Nephron progenitor cell (in vitro differentiated cells): ENCODE measurements at regions not wholly inside any gene's neighbourhood (a gene's known extent, or its start where the extent isn't known, plus 50 kb on each side); places are given as distances from the start of the nearest gene placed in this dataset.

Experiments
- DNase-seq: peaks from one replicate; pipeline ENCODE4 v3.0.0; 2021
- H3K27ac Mint-ChIP-seq: 2 replicates; pipeline ENCODE4 v1.8.0; 2021; ENCODE audit warnings: mild to moderate bottlenecking, moderate library complexity, mixed read lengths
- H3K27me3 Mint-ChIP-seq: 2 replicates; pipeline ENCODE4 v1.8.0; 2021; ENCODE audit warnings: mild to moderate bottlenecking, low read depth, mixed read lengths; ENCODE audit not compliant: poor library complexity
- H3K36me3 Mint-ChIP-seq: 2 replicates; pipeline ENCODE4 v1.8.0; 2021; ENCODE audit warnings: low read depth, mixed read lengths
- H3K4me1 Mint-ChIP-seq: 2 replicates; pipeline ENCODE4 v1.8.0; 2021; ENCODE audit warnings: mixed read lengths
- H3K4me3 Mint-ChIP-seq: 2 replicates; pipeline ENCODE4 v1.8.0; 2021; ENCODE audit warnings: mild to moderate bottlenecking, moderate library complexity, mixed read lengths
- H3K9me3 Mint-ChIP-seq: 2 replicates; pipeline ENCODE4 v1.8.0; 2021; ENCODE audit warnings: mild to moderate bottlenecking, moderate library complexity, mixed read lengths
- TF ChIP-seq, protein P1 (sequence below): fragments of 200-600 bp; sonication (generic); IDR thresholded peaks from 2 replicates; pipeline ENCODE4 v1.5.0; 2021; ENCODE audit warnings: antibody characterized with exemption

- TF ChIP-seq, protein P1, sequence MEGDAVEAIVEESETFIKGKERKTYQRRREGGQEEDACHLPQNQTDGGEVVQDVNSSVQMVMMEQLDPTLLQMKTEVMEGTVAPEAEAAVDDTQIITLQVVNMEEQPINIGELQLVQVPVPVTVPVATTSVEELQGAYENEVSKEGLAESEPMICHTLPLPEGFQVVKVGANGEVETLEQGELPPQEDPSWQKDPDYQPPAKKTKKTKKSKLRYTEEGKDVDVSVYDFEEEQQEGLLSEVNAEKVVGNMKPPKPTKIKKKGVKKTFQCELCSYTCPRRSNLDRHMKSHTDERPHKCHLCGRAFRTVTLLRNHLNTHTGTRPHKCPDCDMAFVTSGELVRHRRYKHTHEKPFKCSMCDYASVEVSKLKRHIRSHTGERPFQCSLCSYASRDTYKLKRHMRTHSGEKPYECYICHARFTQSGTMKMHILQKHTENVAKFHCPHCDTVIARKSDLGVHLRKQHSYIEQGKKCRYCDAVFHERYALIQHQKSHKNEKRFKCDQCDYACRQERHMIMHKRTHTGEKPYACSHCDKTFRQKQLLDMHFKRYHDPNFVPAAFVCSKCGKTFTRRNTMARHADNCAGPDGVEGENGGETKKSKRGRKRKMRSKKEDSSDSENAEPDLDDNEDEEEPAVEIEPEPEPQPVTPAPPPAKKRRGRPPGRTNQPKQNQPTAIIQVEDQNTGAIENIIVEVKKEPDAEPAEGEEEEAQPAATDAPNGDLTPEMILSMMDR, result no peak
- H3K27ac Mint-ChIP-seq, result no peak overlapping the region
- DNase-seq, result no peak
- H3K9me3 Mint-ChIP-seq, result no peaks in the 10 kb centered on the region
- H3K27me3 Mint-ChIP-seq, result peaks cover 3% of the 10 kb centered on the region
- H3K4me3 Mint-ChIP-seq, result no peak overlapping the region
- peaks cover 28% of the 10 kb centered on the region for H3K4me1 Mint-ChIP-seq
- peaks cover 7% of the 10 kb centered on the region for H3K36me3 Mint-ChIP-seq
Measured at GRCh38 chr14:89566180-89566579, 149.1 kb upstream of the FOXN3 start.

GRCh38 chr14:89565607-89566006, 148.6 kb upstream of the FOXN3 start:
- no peak overlapping the region for H3K27ac Mint-ChIP-seq
- H3K9me3 Mint-ChIP-seq, result no peaks in the 10 kb centered on the region
- H3K36me3 Mint-ChIP-seq, result peaks cover 11% of the 10 kb centered on the region
- no peak for DNase-seq
- H3K27me3 Mint-ChIP-seq, result peaks cover 3% of the 10 kb centered on the region
- no peak overlapping the region for H3K4me3 Mint-ChIP-seq
- peaks cover 28% of the 10 kb centered on the region for H3K4me1 Mint-ChIP-seq
- TF ChIP-seq, protein P1, result no peak

GRCh38 chr14:89564989-89565388, 148.0 kb upstream of the FOXN3 start:
- TF ChIP-seq, protein P1, result no peak
- H3K27me3 Mint-ChIP-seq, result peaks cover 3% of the 10 kb centered on the region
- DNase-seq, result no peak
- H3K36me3 Mint-ChIP-seq, result peaks cover 13% of the 10 kb centered on the region
- H3K4me1 Mint-ChIP-seq, result peaks cover 28% of the 10 kb centered on the region
- no peak overlapping the region for H3K27ac Mint-ChIP-seq
- no peaks in the 10 kb centered on the region for H3K9me3 Mint-ChIP-seq
- H3K4me3 Mint-ChIP-seq, result no peak overlapping the region

DNA sequence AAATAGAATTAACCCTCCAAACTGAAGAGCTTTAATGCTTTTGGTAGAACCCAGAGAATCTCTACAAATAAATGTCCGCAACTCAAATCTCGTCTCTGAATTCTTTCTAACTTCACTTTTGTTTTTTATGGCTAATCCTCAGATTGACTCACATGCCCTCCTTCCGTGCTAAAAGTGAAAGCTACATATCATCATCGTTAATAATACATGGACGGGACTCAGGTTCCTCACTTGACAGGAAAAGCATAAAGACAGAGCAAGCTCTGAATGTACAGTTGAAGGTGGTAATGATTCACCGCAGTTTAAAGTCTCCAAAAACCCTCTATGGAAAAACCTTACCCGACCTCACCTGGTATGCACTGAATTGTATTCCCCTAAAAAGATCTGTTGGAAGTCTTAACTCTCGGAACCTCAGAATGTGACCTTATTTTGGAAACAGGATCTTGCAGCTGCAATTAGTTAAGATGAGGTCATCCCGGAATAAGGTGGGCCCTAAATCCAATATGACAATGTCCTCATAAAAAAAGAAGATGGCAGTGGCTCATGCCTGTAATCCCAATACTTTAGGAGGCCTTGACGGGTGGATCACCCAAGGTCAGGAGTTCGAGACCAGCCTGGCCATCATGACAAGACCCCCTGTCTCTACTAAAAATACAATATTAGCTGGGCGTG, 147.4 kb upstream of the FOXN3 start:
- H3K4me3 Mint-ChIP-seq, result no peak overlapping the region
- DNase-seq, result no peak
- H3K4me1 Mint-ChIP-seq, result peaks cover 28% of the 10 kb centered on the region
- H3K27ac Mint-ChIP-seq, result peak overlapping the region; percentile 14
- TF ChIP-seq, protein P1, result no peak
- peaks cover 17% of the 10 kb centered on the region for H3K36me3 Mint-ChIP-seq
- H3K9me3 Mint-ChIP-seq, result no peaks in the 10 kb centered on the region
- H3K27me3 Mint-ChIP-seq, result peaks cover 3% of the 10 kb centered on the region

- Mint-ChIP-seq H3K4me3 (no peak overlapping the region), H3K9me3 (no peaks in the 10 kb centered on the region), H3K36me3 (peaks cover 17% of the 10 kb centered on the region), H3K27ac (peak overlapping the region; percentile 17), H3K4me1 (peaks cover 28% of the 10 kb centered on the region), H3K27me3 (peaks cover 3% of the 10 kb centered on the region)
- no peak for DNase-seq
- TF ChIP-seq, protein P1, result no peak
Measured at GRCh38 chr14:89563471-89563870, 146.4 kb upstream of the FOXN3 start.

DNA sequence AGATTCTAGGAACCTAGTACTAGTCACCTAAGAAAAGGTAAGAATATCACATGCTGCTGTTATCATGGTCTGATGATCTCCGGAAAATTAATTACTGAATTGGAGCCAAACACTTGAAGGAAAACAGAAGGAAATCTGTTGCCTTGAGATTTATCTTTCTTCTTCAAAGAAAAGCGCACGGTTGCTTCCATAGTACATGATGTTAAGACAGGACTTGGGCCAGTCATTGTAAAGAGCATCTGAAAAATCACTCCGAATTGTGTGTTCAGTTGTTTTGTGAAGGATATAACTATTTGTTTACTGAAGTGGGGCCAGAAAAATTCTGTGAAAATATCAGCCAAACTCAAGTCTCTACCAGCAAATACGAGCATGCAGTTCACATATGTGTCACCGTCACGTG, 134.9 kb upstream of the FOXN3 start:
- Mint-ChIP-seq H3K27ac (no peak overlapping the region), H3K4me1 (no peaks in the 10 kb centered on the region), H3K9me3 (no peaks in the 10 kb centered on the region), H3K27me3 (peaks cover 4% of the 10 kb centered on the region), H3K36me3 (no peaks in the 10 kb centered on the region), H3K4me3 (no peak overlapping the region)
- TF ChIP-seq, protein P1, result no peak
- DNase-seq, result no peak
